CD4-positive, alpha-beta memory T cell (primary cell): ENCODE measurements at regions not wholly inside any gene's neighbourhood (a gene's known extent, or its start where the extent isn't known, plus 50 kb on each side); places are given as distances from the start of the nearest gene placed in this dataset.
"Not testable (repeated sequence)": the region's sequence is repeated elsewhere in the genome, so short reads cannot be mapped to it uniquely, and the experiment has no call there.

Experiments used
- CTCF ChIA-PET: fragments of 350-600 bp; sonication (Branson Sonifier 250); formaldehyde crosslinking; loops from one replicate; lab custom pipeline; 2021; ENCODE audit warnings: inconsistent platforms; ENCODE audit not compliant: partially characterized antibody; lab: Charles Lee
- POLR2A ChIA-PET: fragments of 350-600 bp; sonication (Branson Sonifier 250); formaldehyde crosslinking; loops from one replicate; lab custom pipeline; 2021; ENCODE audit not compliant: partially characterized antibody; lab: Charles Lee
- DNase-seq, 5 donors: peaks; one replicate each; pipeline versions ENCODE4 v3.0.0 to v3.0.0-alpha.2; 2020 to 2022; ENCODE audit warnings: mixed read lengths in 1 of 5
- H3K27ac ChIP-seq: one replicate; pipeline ENCODE4 v1.7.0; 2013; ENCODE audit warnings: low read depth, low read length
- H3K27me3 ChIP-seq: 2 replicates; pipeline ENCODE4 v1.7.0; 2013; ENCODE audit warnings: mild to moderate bottlenecking, low read length, moderate library complexity; ENCODE audit not compliant: insufficient read depth
- H3K36me3 ChIP-seq: 2 replicates; pipeline ENCODE4 v1.7.0; 2013; ENCODE audit warnings: mild to moderate bottlenecking, low read length, moderate library complexity; ENCODE audit not compliant: insufficient read depth
- H3K4me1 ChIP-seq: 2 replicates; pipeline ENCODE4 v1.7.0; 2013; ENCODE audit warnings: mild to moderate bottlenecking, low read length, moderate library complexity; ENCODE audit not compliant: insufficient read depth
- H3K4me3 ChIP-seq, 2 donors: one replicate each; pipeline ENCODE4 v1.7.0; 2013; ENCODE audit warnings: low read length in 2 of 2, mild to moderate bottlenecking in 1 of 2
- H3K9me3 ChIP-seq, 2 donors: one replicate each; pipeline ENCODE4 v1.7.0; 2013; ENCODE audit warnings: low read length in 2 of 2, control low read depth in 1 of 2; ENCODE audit not compliant: control insufficient read depth in 1 of 2
- H3K27ac Mint-ChIP-seq, 7 donors: one replicate each; pipeline ENCODE4 v1.8.0; 2020 to 2021; ENCODE audit warnings: mixed read lengths in 7 of 7, mild to moderate bottlenecking in 6 of 7, inconsistent platforms in 3 of 7, moderate library complexity in 3 of 7
- H3K27me3 Mint-ChIP-seq, 2 donors: one replicate each; pipeline ENCODE4 v1.8.0; 2020 to 2021; ENCODE audit warnings: mixed read lengths in 2 of 2
- H3K36me3 Mint-ChIP-seq, 2 donors: one replicate each; pipeline ENCODE4 v1.8.0; 2020 to 2021; ENCODE audit warnings: mixed read lengths in 2 of 2, inconsistent platforms in 1 of 2, mild to moderate bottlenecking in 1 of 2
- H3K4me1 Mint-ChIP-seq, 4 donors: one replicate each; pipeline ENCODE4 v1.8.0; 2020 to 2021; ENCODE audit warnings: mixed read lengths in 4 of 4, mild to moderate bottlenecking in 1 of 4
- H3K4me3 Mint-ChIP-seq, 8 donors: one replicate each; pipeline ENCODE4 v1.8.0; 2020 to 2021; ENCODE audit warnings: mixed read lengths in 8 of 8, mild to moderate bottlenecking in 7 of 8, moderate library complexity in 6 of 8, inconsistent platforms in 3 of 8
- H3K9me3 Mint-ChIP-seq, 8 donors: one replicate each; pipeline ENCODE4 v1.8.0; 2020 to 2021; ENCODE audit warnings: mixed read lengths in 8 of 8, mild to moderate bottlenecking in 5 of 8, inconsistent platforms in 3 of 8, moderate library complexity in 1 of 8
- intact Hi-C: fragments of 100-400 bp; cut with micrococcal nuclease; formaldehyde crosslinking; loops from one replicate; pipeline ENCODE4 v1.15.1; 2023

GRCh38 chr3:94787734-94788270 lies 724.9 kb downstream of the NSUN3 start:
- ChIA-PET CTCF (no interaction called here), POLR2A (no interaction called here)
- no peaks in the 10 kb centered on the region for H3K27me3 ChIP-seq
- no peaks in the 10 kb centered on the region for H3K36me3 ChIP-seq
- H3K4me1 ChIP-seq = no peaks in the 10 kb centered on the region
- intact Hi-C loops = no loop called here
- Mint-ChIP-seq H3K27ac (no peak overlapping the region), H3K36me3 (no peaks in the 10 kb centered on the region), H3K27me3 (no peaks in the 10 kb centered on the region), H3K9me3 (peaks cover 0 to 8% (median 0%) of the 10 kb centered on the region in 8 donors), H3K4me3 (no peak overlapping the region), H3K4me1 (no peaks in the 10 kb centered on the region)
- no peaks in the 10 kb centered on the region for H3K9me3 ChIP-seq
- H3K27ac ChIP-seq = no peak overlapping the region
- DNase-seq = no peak
- no peak overlapping the region for H3K4me3 ChIP-seq

- intact Hi-C loops = no loop called here
- Mint-ChIP-seq H3K36me3 (no peaks in the 10 kb centered on the region), H3K4me3 (no peak overlapping the region), H3K4me1 (no peaks in the 10 kb centered on the region), H3K27me3 (no peaks in the 10 kb centered on the region), H3K27ac (no peak overlapping the region), H3K9me3 (peaks cover 0 to 17% (median 4%) of the 10 kb centered on the region in 8 donors)
- no peak overlapping the region for H3K4me3 ChIP-seq
- H3K4me1 ChIP-seq = no peaks in the 10 kb centered on the region
- H3K36me3 ChIP-seq = no peaks in the 10 kb centered on the region
- no peak for DNase-seq
- POLR2A ChIA-PET = no interaction called here
- H3K27ac ChIP-seq = no peak overlapping the region
- CTCF ChIA-PET = no interaction called here
- no peaks in the 10 kb centered on the region for H3K9me3 ChIP-seq
- no peaks in the 10 kb centered on the region for H3K27me3 ChIP-seq
Measured at GRCh38 chr3:94794563-94794962, 731.7 kb downstream of the NSUN3 start.

- no peak overlapping the region for H3K27ac ChIP-seq
- H3K4me1 ChIP-seq = no peaks in the 10 kb centered on the region
- CTCF ChIA-PET = no interaction called here
- no peaks in the 10 kb centered on the region for H3K27me3 ChIP-seq
- peaks cover 0 to 3% of the 10 kb centered on the region in 2 donors for H3K9me3 ChIP-seq
- Mint-ChIP-seq H3K4me1 (no peaks in the 10 kb centered on the region), H3K36me3 (no peaks in the 10 kb centered on the region), H3K9me3 (peaks cover 0 to 27% (median 8%) of the 10 kb centered on the region in 8 donors), H3K4me3 (no peak overlapping the region), H3K27ac (no peak overlapping the region), H3K27me3 (no peaks in the 10 kb centered on the region)
- no peak overlapping the region for H3K4me3 ChIP-seq
- H3K36me3 ChIP-seq = no peaks in the 10 kb centered on the region
- intact Hi-C loops = no loop called here
- POLR2A ChIA-PET = no interaction called here
- no peak for DNase-seq
Measured at GRCh38 chr3:94799420-94800060, 736.7 kb downstream of the NSUN3 start.

- H3K9me3 Mint-ChIP-seq = peaks cover 0 to 16% (median 2%) of the 10 kb centered on the region in 8 donors
- intact Hi-C loops = no loop called here
- Histone ChIP-seq H3K27ac (no peak overlapping the region), H3K36me3 (no peaks in the 10 kb centered on the region), H3K27me3 (no peaks in the 10 kb centered on the region), H3K4me3 (no peak overlapping the region), H3K4me1 (no peaks in the 10 kb centered on the region), H3K9me3 (no peaks in the 10 kb centered on the region)
- H3K27me3 Mint-ChIP-seq = no peaks in the 10 kb centered on the region
- H3K36me3 Mint-ChIP-seq = no peaks in the 10 kb centered on the region
- no peaks in the 10 kb centered on the region for H3K4me1 Mint-ChIP-seq
- no peak overlapping the region for H3K4me3 Mint-ChIP-seq
- no peak overlapping the region for H3K27ac Mint-ChIP-seq
- DNase-seq = no peak
- ChIA-PET POLR2A (no interaction called here), CTCF (no interaction called here)
Measured at GRCh38 chr3:94811836-94812235, 749.0 kb downstream of the NSUN3 start.

- Histone ChIP-seq H3K27me3 (no peaks in the 10 kb centered on the region), H3K27ac (no peak overlapping the region), H3K4me1 (no peaks in the 10 kb centered on the region), H3K9me3 (no peaks in the 10 kb centered on the region), H3K4me3 (no peak overlapping the region), H3K36me3 (no peaks in the 10 kb centered on the region)
- intact Hi-C loops = no loop called here
- ChIA-PET POLR2A (no interaction called here), CTCF (no interaction called here)
- H3K36me3 Mint-ChIP-seq = no peaks in the 10 kb centered on the region
- no peaks in the 10 kb centered on the region for H3K27me3 Mint-ChIP-seq
- no peaks in the 10 kb centered on the region for H3K4me1 Mint-ChIP-seq
- peaks cover 0 to 11% (median 4%) of the 10 kb centered on the region in 8 donors for H3K9me3 Mint-ChIP-seq
- no peak overlapping the region for H3K27ac Mint-ChIP-seq
- H3K4me3 Mint-ChIP-seq = no peak overlapping the region
- no peak for DNase-seq
Measured at GRCh38 chr3:94821241-94821640, 758.4 kb downstream of the NSUN3 start.

GRCh38 chr3:94822298-94822697 lies 759.4 kb downstream of the NSUN3 start:
- Histone ChIP-seq H3K4me1 (no peaks in the 10 kb centered on the region), H3K36me3 (no peaks in the 10 kb centered on the region), H3K27ac (no peak overlapping the region), H3K27me3 (no peaks in the 10 kb centered on the region), H3K9me3 (no peaks in the 10 kb centered on the region), H3K4me3 (no peak overlapping the region)
- no peaks in the 10 kb centered on the region for H3K36me3 Mint-ChIP-seq
- H3K27ac Mint-ChIP-seq = no peak overlapping the region
- peaks cover 0 to 11% (median 4%) of the 10 kb centered on the region in 8 donors for H3K9me3 Mint-ChIP-seq
- no peaks in the 10 kb centered on the region for H3K4me1 Mint-ChIP-seq
- intact Hi-C loops = no loop called here
- no peak overlapping the region for H3K4me3 Mint-ChIP-seq
- POLR2A ChIA-PET = no interaction called here
- CTCF ChIA-PET = no interaction called here
- DNase-seq = no peak
- no peaks in the 10 kb centered on the region for H3K27me3 Mint-ChIP-seq

GRCh38 chr3:94846251-94846650 lies 783.4 kb downstream of the NSUN3 start:
- H3K36me3 ChIP-seq, H3K27ac Mint-ChIP-seq, DNase-seq, POLR2A ChIA-PET, intact Hi-C loops, H3K27me3 Mint-ChIP-seq, H3K4me1 Mint-ChIP-seq, H3K9me3 ChIP-seq, H3K4me3 Mint-ChIP-seq, H3K27ac ChIP-seq, H3K4me3 ChIP-seq, H3K4me1 ChIP-seq, H3K36me3 Mint-ChIP-seq, H3K27me3 ChIP-seq, CTCF ChIA-PET: not testable (repeated sequence)
- H3K9me3 Mint-ChIP-seq = peaks cover 0 to 11% (median 3%) of the 10 kb centered on the region in 8 donors
